Chondrocyte (in vitro differentiated cells): ENCODE measurements at regions not wholly inside any gene's neighbourhood (a gene's known extent, or its start where the extent isn't known, plus 50 kb on each side); places are given as distances from the start of the nearest gene placed in this dataset.
"Not testable (repeated sequence)": the region's sequence is repeated elsewhere in the genome, so short reads cannot be mapped to it uniquely, and the experiment has no call there.

Experiments
- DNase-seq: peaks from one replicate; pipeline ENCODE4 v3.0.0; 2021; ENCODE audit warnings: mixed read lengths, low spot score
- H3K27ac Mint-ChIP-seq: one replicate; pipeline ENCODE4 v1.8.0; 2021; ENCODE audit warnings: mild to moderate bottlenecking, moderate library complexity, mixed read lengths; ENCODE audit not compliant: unreplicated experiment
- H3K27me3 Mint-ChIP-seq: 2 replicates; pipeline ENCODE4 v1.8.0; 2021; ENCODE audit warnings: low read depth, mixed read lengths
- H3K36me3 Mint-ChIP-seq: 2 replicates; pipeline ENCODE4 v1.8.0; 2021; ENCODE audit warnings: low read depth, mixed read lengths
- H3K4me1 Mint-ChIP-seq: 2 replicates; pipeline ENCODE4 v1.8.0; 2021; ENCODE audit warnings: low read depth, mild to moderate bottlenecking, mixed read lengths
- H3K4me3 Mint-ChIP-seq: one replicate; pipeline ENCODE4 v1.8.0; 2021; ENCODE audit warnings: mild to moderate bottlenecking, moderate library complexity, mixed read lengths; ENCODE audit not compliant: unreplicated experiment
- H3K9me3 Mint-ChIP-seq: 2 replicates; pipeline ENCODE4 v1.8.0; 2021; ENCODE audit warnings: low read depth, mixed read lengths
- TF ChIP-seq, protein P1 (sequence below): fragments of 200-600 bp; sonication (generic); IDR thresholded peaks from 2 replicates; pipeline ENCODE4 v1.5.0; 2021; ENCODE audit warnings: antibody characterized with exemption, mild to moderate bottlenecking, moderate library complexity

DNA sequence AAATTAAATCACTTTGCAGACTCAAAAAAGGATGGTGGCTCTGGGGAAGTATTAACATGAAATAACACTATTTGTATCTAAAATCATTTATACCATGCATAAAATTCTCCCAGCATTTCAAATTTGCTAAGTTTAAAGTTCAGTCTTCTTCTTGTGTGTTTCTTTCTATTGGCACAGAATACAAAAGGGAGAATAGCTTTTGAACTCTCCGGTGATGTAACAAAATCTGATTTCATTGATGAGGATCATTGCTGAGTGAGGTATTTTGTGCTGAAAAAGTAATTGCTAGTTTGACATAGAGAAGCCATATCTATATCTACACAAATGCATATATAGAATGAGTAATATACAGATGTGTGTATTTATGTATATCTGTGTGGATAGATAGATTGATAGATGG is 174.8 kb downstream of the LACC1 start:
- Mint-ChIP-seq H3K27ac (no peak overlapping the region), H3K4me1 (peaks cover 66% of the 10 kb centered on the region), H3K4me3 (no peak overlapping the region), H3K9me3 (no peaks in the 10 kb centered on the region), H3K27me3 (no peaks in the 10 kb centered on the region), H3K36me3 (no peaks in the 10 kb centered on the region)
- TF ChIP-seq, protein P1, sequence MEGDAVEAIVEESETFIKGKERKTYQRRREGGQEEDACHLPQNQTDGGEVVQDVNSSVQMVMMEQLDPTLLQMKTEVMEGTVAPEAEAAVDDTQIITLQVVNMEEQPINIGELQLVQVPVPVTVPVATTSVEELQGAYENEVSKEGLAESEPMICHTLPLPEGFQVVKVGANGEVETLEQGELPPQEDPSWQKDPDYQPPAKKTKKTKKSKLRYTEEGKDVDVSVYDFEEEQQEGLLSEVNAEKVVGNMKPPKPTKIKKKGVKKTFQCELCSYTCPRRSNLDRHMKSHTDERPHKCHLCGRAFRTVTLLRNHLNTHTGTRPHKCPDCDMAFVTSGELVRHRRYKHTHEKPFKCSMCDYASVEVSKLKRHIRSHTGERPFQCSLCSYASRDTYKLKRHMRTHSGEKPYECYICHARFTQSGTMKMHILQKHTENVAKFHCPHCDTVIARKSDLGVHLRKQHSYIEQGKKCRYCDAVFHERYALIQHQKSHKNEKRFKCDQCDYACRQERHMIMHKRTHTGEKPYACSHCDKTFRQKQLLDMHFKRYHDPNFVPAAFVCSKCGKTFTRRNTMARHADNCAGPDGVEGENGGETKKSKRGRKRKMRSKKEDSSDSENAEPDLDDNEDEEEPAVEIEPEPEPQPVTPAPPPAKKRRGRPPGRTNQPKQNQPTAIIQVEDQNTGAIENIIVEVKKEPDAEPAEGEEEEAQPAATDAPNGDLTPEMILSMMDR = no peak
- DNase-seq = no peak

DNA sequence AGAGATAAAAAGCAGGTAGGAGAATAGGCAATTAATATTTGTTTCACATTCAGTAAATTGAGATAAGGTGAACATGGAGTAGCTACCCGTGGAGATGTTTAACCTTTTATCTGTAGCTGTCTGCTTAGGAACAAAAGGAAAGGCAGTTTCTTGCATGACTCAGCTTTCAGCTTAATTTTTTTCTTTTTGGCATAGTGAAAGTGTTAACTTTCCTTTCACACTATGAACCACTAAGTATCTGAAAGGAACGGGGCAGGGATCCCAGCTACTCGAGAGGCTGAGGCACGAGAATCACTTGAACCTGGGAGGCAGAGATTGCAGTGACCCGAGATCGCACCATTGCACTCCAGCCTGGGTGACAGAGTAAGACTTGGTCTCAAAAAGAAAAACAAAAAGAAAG is 176.0 kb downstream of the LACC1 start:
- Mint-ChIP-seq H3K4me1 (peaks cover 70% of the 10 kb centered on the region), H3K27ac (peak overlapping the region; percentile 62), H3K4me3 (peak overlapping the region; percentile 42)
- not testable (repeated sequence) for H3K27me3 Mint-ChIP-seq, DNase-seq, H3K36me3 Mint-ChIP-seq, H3K9me3 Mint-ChIP-seq

DNA sequence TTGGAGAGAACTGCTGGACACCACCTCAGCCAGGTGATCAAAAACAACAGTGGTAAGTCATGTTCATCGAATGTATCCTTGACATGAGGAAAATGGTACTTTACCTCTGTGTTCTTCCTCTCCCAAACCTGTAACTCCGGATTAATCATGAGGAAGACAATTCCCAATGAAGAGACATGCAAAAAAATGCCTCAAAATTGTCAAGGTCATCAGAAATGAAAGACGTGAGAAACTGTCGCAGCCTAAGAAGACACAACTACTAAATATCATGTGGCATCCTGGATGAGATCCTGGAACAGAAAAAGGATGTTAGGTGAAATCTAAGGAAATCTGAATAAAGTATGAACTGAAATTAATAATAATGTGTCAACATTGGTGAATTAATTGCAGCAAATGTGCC is 178.4 kb downstream of the LACC1 start:
- Mint-ChIP-seq H3K27me3 (no peaks in the 10 kb centered on the region), H3K4me1 (peaks cover 46% of the 10 kb centered on the region), H3K4me3 (no peak overlapping the region), H3K9me3 (no peaks in the 10 kb centered on the region), H3K36me3 (no peaks in the 10 kb centered on the region), H3K27ac (peak overlapping the region; percentile 49)
- TF ChIP-seq, protein P1 = no peak
- no peak for DNase-seq

DNA sequence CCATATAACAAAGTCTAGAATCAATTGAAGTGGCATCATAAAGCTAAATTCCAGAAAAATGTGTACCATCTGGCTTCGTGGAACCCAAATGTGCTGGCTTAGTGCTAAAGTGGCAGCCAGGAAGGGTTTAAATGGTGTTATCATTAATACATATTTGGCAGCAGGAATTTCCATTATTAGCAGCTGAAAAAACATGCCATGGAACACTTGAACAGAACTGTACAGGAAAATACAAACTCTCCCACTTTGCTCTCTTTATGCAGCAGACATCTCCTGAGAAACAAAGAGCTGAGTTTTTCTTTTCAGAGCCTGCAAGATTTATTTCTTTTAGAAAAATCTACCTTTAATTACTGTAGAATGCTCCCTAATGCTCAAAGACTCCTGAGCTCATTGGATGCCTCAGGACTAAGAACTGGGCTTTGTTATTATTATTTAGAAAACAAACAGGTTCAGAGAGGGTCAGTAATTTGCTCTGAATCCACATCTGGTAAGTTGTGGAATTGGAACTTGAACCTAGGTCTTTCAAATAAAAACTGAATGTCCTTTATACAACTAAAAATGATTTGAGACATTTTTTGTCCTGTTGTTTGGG is 179.0 kb downstream of the LACC1 start:
- H3K9me3 Mint-ChIP-seq = no peaks in the 10 kb centered on the region
- TF ChIP-seq, protein P1 = no peak
- no peak for DNase-seq
- peaks cover 39% of the 10 kb centered on the region for H3K4me1 Mint-ChIP-seq
- no peaks in the 10 kb centered on the region for H3K36me3 Mint-ChIP-seq
- H3K27ac Mint-ChIP-seq = peak overlapping the region; percentile 49
- no peak overlapping the region for H3K4me3 Mint-ChIP-seq
- no peaks in the 10 kb centered on the region for H3K27me3 Mint-ChIP-seq

DNA sequence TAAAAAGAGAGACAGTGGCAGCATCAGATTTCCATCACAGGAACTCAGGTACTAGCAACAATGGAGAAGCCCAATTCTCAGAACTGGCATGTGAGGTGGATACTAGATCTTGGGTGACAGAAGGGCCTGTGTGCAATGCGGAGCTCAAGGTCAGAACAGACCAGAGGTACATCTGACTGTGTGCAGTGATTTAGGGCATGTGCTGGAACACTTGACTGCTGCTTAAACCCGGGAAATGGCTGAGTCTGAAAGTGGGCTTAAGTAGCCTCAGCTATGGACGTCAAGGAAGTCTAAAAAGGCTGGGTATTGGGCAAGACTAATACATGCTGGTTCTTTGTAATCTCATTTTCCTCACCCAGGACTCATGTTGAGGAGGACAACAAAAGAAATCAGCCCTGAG is 182.2 kb downstream of the LACC1 start:
- Mint-ChIP-seq H3K4me1 (peaks cover 28% of the 10 kb centered on the region), H3K27me3 (no peaks in the 10 kb centered on the region), H3K36me3 (no peaks in the 10 kb centered on the region), H3K27ac (no peak overlapping the region), H3K4me3 (no peak overlapping the region), H3K9me3 (no peaks in the 10 kb centered on the region)
- TF ChIP-seq, protein P1 = no peak
- DNase-seq = no peak

DNA sequence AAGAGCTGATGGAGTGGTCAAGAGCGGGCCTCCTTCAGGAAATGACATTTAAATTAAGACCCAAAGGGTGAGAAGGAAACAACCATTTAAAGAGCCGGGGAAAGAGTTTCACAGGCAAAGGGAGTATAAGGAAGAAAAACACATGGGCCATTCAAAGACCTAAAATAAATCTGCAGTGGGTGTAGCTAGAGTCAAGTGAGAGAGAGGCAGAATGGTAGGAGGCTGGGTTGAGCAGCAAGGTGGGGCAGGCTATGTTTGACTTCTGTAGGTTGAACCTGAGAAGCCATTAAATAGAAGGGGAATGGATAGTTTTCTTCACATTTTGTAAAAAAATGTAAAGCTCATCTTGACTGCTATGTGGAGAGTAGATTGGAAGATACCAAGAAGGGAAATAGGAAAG is 183.8 kb downstream of the LACC1 start:
- H3K4me3 Mint-ChIP-seq = no peak overlapping the region
- H3K36me3 Mint-ChIP-seq = no peaks in the 10 kb centered on the region
- DNase-seq = no peak
- H3K4me1 Mint-ChIP-seq = peaks cover 28% of the 10 kb centered on the region
- no peaks in the 10 kb centered on the region for H3K9me3 Mint-ChIP-seq
- TF ChIP-seq, protein P1 = no peak
- H3K27ac Mint-ChIP-seq = no peak overlapping the region
- no peaks in the 10 kb centered on the region for H3K27me3 Mint-ChIP-seq
